Skeletal muscle satellite cell (primary cell): ENCODE measurements at regions not wholly inside any gene's neighbourhood (a gene's known extent, or its start where the extent isn't known, plus 50 kb on each side); places are given as distances from the start of the nearest gene placed in this dataset.

Source experiments
- H3K27me3 ChIP-seq: 2 replicates; pipeline ENCODE4 v1.7.0; 2013; ENCODE audit warnings: low read length; ENCODE audit not compliant: control insufficient read depth, insufficient read depth
- H3K36me3 ChIP-seq: 2 replicates; pipeline ENCODE4 v1.7.0; 2013; ENCODE audit warnings: mild to moderate bottlenecking, control low read depth, low read length; ENCODE audit not compliant: insufficient read depth
- H3K4me1 ChIP-seq: 2 replicates; pipeline ENCODE4 v1.7.0; 2013; ENCODE audit warnings: low read length; ENCODE audit not compliant: control insufficient read depth, insufficient read depth
- H3K4me2 ChIP-seq: 2 replicates; pipeline ENCODE4 v1.7.0; 2013; ENCODE audit warnings: mild to moderate bottlenecking, low read length
- H3K4me3 ChIP-seq: 2 replicates; pipeline ENCODE4 v1.7.0; 2013; ENCODE audit warnings: low read length
- H3K9ac ChIP-seq: 2 replicates; pipeline ENCODE4 v1.7.0; 2013; ENCODE audit warnings: mild to moderate bottlenecking, low read depth, low read length, moderate library complexity
- H3K9me3 ChIP-seq: replicated peaks from 2 replicates; pipeline ENCODE4 v1.7.0; 2013; ENCODE audit warnings: mild to moderate bottlenecking, control low read depth, low read length

DNA sequence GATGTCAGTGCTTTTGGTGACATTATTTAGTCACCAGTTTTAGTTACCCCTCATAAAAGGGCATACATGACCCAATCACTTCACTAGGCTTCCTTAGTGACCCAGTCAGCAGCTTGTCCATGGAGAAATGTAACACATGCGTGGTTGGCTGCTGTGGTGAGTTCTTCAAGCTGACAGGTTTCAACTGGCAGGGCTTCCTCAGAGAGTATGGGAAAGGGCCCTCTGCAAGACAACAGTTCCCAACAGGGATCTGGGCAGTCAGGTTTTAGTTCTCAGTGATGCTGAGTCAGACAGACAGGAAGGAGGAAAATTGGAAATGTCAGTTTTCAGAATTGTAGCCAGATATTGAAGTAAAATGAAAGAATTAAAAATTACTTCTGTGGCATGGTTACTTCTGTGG is 282.5 kb downstream of the TBL1XR1 start:
- Histone ChIP-seq H3K36me3 (no peaks in the 10 kb centered on the region), H3K4me1 (peaks cover 1% of the 10 kb centered on the region), H3K9me3 (no peaks in the 10 kb centered on the region), H3K27me3 (no peaks in the 10 kb centered on the region), H3K4me3 (no peak overlapping the region), H3K4me2 (no peak overlapping the region), H3K9ac (no peak overlapping the region)

GRCh38 chr3:176911579-176911978 is 285.7 kb downstream of the TBL1XR1 start:
- Histone ChIP-seq H3K9ac (no peak overlapping the region), H3K27me3 (no peaks in the 10 kb centered on the region), H3K4me1 (no peaks in the 10 kb centered on the region), H3K9me3 (no peaks in the 10 kb centered on the region), H3K36me3 (no peaks in the 10 kb centered on the region), H3K4me3 (no peak overlapping the region), H3K4me2 (no peak overlapping the region)

GRCh38 chr3:176909044-176909443 is 288.2 kb downstream of the TBL1XR1 start:
- no peaks in the 10 kb centered on the region for H3K4me1 ChIP-seq
- H3K36me3 ChIP-seq = no peaks in the 10 kb centered on the region
- H3K9ac ChIP-seq = no peak overlapping the region
- H3K4me2 ChIP-seq = no peak overlapping the region
- H3K9me3 ChIP-seq = no peaks in the 10 kb centered on the region
- H3K4me3 ChIP-seq = no peak overlapping the region
- peaks cover 2% of the 10 kb centered on the region for H3K27me3 ChIP-seq

DNA sequence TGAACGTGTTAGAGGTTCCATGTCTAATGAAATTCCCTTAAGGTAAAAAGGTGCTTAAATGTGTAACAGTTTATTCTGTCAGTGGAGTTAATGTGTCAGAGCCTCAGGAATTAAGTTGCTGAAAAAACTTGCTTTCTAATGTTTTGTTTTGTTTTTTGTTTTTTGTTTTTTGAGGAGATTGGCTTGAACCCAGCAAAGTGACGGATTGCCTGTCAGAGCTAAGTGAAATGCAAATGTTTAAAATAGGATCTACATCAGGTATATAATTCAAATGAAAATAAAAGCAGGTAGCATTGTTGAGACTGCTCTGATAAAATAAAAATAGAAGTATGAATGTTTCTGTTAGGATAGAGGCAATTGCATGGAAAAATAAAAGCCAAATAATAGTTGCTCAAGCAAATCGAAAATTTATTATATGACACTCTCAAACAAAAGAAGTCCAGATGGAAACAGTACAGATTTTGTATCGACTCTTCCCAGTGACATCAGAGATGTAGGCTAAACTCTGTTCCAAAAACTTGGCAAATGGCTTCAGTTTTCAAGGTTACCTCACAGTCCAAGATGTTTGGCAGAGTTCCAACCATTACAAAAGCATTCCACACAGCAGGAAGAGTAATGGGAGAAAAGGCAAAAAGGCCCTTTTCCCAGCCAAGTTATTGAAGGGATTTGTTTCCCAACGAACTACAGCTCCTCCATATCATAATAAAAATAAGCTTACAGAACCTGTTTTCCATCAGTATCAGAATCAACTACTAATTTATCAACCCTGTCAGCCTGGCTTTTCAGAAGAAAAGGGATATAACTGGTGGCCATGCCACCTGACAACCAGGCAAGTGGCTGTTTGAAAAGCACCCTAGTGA is 291.0 kb downstream of the TBL1XR1 start:
- H3K9ac ChIP-seq = no peak overlapping the region
- peaks cover 2% of the 10 kb centered on the region for H3K27me3 ChIP-seq
- H3K4me3 ChIP-seq = no peak overlapping the region

DNA sequence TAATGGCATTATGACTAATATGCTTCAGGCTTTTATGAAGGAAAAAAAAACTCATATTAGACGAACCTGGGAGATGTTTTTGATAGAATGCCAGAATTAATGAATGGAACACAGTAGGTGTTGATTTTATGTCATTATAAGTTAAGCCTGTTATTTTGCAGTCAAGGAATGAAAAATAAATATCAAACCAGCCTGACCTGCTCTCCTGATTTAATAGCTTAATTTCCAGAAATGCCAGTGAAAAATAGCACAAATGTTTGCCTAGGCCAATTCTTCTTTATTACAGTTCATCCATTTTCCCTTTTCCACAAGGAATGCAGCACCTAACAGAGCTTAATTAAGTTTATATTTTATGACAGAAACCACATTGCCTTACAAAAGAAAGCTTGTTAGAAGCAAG is 292.0 kb downstream of the TBL1XR1 start:
- H3K4me1 ChIP-seq = no peaks in the 10 kb centered on the region
- H3K4me3 ChIP-seq = no peak overlapping the region
- peaks cover 2% of the 10 kb centered on the region for H3K27me3 ChIP-seq
- no peak overlapping the region for H3K9ac ChIP-seq
- H3K9me3 ChIP-seq = no peaks in the 10 kb centered on the region
- no peak overlapping the region for H3K4me2 ChIP-seq
- H3K36me3 ChIP-seq = no peaks in the 10 kb centered on the region

More for the DNA sequence above, 291.0 kb downstream of the TBL1XR1 start:
- no peaks in the 10 kb centered on the region for H3K4me1 ChIP-seq
- H3K4me2 ChIP-seq = no peak overlapping the region
- H3K36me3 ChIP-seq = no peaks in the 10 kb centered on the region
- H3K9me3 ChIP-seq = no peaks in the 10 kb centered on the region

- Histone ChIP-seq H3K36me3 (no peaks in the 10 kb centered on the region), H3K9ac (no peak overlapping the region), H3K4me2 (no peak overlapping the region), H3K27me3 (peaks cover 6% of the 10 kb centered on the region), H3K4me1 (no peaks in the 10 kb centered on the region), H3K9me3 (no peaks in the 10 kb centered on the region), H3K4me3 (no peak overlapping the region)
Observed at GRCh38 chr3:176904506-176904905, 292.8 kb downstream of the TBL1XR1 start.

DNA sequence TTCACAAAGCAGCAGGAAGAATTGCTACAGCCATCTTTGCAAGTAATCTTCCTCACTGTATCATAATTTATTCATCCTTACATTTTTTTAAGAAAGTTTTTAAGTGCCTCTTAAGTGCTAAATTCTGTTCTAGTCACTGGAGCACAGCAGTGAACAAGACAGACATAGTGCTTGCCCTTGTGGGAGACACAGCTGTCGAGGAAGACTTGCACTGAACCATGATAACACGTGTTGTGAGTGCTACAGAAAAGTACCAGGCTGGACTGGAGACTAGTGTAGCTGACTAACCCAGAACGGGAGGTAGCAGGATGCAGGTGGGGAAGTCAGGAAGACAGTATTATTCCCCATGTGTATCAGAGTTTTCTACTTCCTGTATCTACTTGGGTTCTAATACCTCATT is 300.6 kb downstream of the TBL1XR1 start:
- no peak overlapping the region for H3K4me3 ChIP-seq
- H3K36me3 ChIP-seq = no peaks in the 10 kb centered on the region

DNA sequence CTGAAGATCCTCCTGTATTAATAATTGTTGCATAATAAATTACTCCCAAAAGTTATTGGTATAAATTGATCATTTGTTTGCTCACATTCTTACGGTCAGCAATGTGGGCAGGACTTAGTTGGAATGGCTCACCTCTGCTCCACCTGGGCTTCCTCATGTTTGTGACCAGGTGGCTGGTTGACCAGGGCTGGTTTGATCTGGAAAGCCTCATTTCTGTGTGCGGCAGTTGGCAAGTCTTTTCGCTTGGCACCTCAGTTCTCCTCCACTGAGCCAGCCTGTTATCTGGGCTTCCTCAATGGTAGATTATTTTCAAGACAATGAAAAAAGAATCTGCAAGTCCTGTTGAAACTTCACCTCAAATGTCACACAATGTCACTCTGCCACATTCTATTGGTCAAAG is 301.1 kb downstream of the TBL1XR1 start:
- H3K9me3 ChIP-seq = no peaks in the 10 kb centered on the region
- H3K36me3 ChIP-seq = no peaks in the 10 kb centered on the region
- H3K4me1 ChIP-seq = no peaks in the 10 kb centered on the region
- H3K27me3 ChIP-seq = peaks cover 10% of the 10 kb centered on the region
- no peak overlapping the region for H3K4me2 ChIP-seq
- no peak overlapping the region for H3K4me3 ChIP-seq
- no peak overlapping the region for H3K9ac ChIP-seq

More for the DNA sequence above, 300.6 kb downstream of the TBL1XR1 start:
- no peak overlapping the region for H3K9ac ChIP-seq
- peaks cover 10% of the 10 kb centered on the region for H3K27me3 ChIP-seq
- H3K4me2 ChIP-seq = no peak overlapping the region
- H3K9me3 ChIP-seq = no peaks in the 10 kb centered on the region
- H3K4me1 ChIP-seq = no peaks in the 10 kb centered on the region

GRCh38 chr3:176879710-176880109 is 317.6 kb downstream of the TBL1XR1 start:
- Histone ChIP-seq H3K4me3 (no peak overlapping the region), H3K36me3 (no peaks in the 10 kb centered on the region), H3K27me3 (peaks cover 4% of the 10 kb centered on the region), H3K4me2 (no peak overlapping the region), H3K9me3 (no peaks in the 10 kb centered on the region), H3K9ac (no peak overlapping the region), H3K4me1 (no peaks in the 10 kb centered on the region)

DNA sequence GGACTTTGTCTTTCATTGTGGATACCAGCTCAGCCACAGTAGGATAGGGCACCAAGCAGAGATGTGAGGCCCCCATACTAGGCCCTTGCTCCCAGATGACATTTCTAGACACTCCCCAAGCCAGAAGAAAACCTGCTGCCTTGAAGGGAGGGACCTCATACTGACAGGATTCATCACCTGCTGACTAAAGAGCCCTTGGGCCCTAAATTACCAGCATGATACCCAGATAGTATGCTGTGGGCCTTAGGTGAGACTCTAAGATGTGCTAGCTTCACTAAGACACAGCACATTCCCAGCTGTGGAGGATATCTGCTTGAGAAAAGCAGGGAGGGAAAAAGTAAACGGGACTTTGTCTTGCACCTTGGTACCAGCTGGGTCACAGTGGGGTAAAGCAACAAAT is 324.0 kb downstream of the TBL1XR1 start:
- Histone ChIP-seq H3K4me2 (no peak overlapping the region), H3K9me3 (no peaks in the 10 kb centered on the region), H3K4me3 (no peak overlapping the region), H3K9ac (no peak overlapping the region), H3K36me3 (no peaks in the 10 kb centered on the region), H3K4me1 (no peaks in the 10 kb centered on the region), H3K27me3 (no peaks in the 10 kb centered on the region)

GRCh38 chr3:176872771-176873209 is 324.5 kb downstream of the TBL1XR1 start:
- Histone ChIP-seq H3K4me2 (no peak overlapping the region), H3K36me3 (no peaks in the 10 kb centered on the region), H3K4me3 (no peak overlapping the region), H3K4me1 (no peaks in the 10 kb centered on the region), H3K27me3 (no peaks in the 10 kb centered on the region), H3K9ac (no peak overlapping the region), H3K9me3 (no peaks in the 10 kb centered on the region)

- H3K4me1 ChIP-seq = no peaks in the 10 kb centered on the region
- H3K27me3 ChIP-seq = no peaks in the 10 kb centered on the region
- no peak overlapping the region for H3K4me2 ChIP-seq
- no peaks in the 10 kb centered on the region for H3K36me3 ChIP-seq
- H3K9me3 ChIP-seq = no peaks in the 10 kb centered on the region
- no peak overlapping the region for H3K4me3 ChIP-seq
- H3K9ac ChIP-seq = no peak overlapping the region
Observed at GRCh38 chr3:176870451-176870850, 326.8 kb downstream of the TBL1XR1 start.
